Gastroesophageal sphincter (tissue), 4 donors: ENCODE measurements at regions not wholly inside any gene's neighbourhood (a gene's known extent, or its start where the extent isn't known, plus 50 kb on each side); places are given as distances from the start of the nearest gene placed in this dataset.

Experiments
- ATAC-seq: fragments of 150-250 bp; one replicate; pipeline ENCODE4 v1.9.1; 2016; ENCODE audit warnings: mild to moderate bottlenecking, moderate library complexity
- H3K27ac ChIP-seq, 4 donors: fragments of 200-600 bp; sonication (generic) in 3 of 4; 1 replicate in 3 of 4; 2 replicates in 1 of 4; pipeline ENCODE4 v1.5.1; 2016 to 2019
- H3K27me3 ChIP-seq: fragments of 200-600 bp; sonication (generic); one replicate; pipeline ENCODE4 v1.5.1; 2019
- H3K36me3 ChIP-seq, 2 donors: fragments of 200-600 bp; sonication (generic); one replicate each; pipeline ENCODE4 v1.5.1; 2019; ENCODE audit warnings: control low read depth in 1 of 2
- H3K4me1 ChIP-seq, 3 donors: fragments of 200-600 bp; sonication (generic); 1 replicate in 2 of 3; 2 replicates in 1 of 3; pipeline ENCODE4 v1.5.1; 2016 to 2019; ENCODE audit warnings: control low read depth in 2 of 3
- H3K4me3 ChIP-seq, 2 donors: fragments of 200-600 bp; sonication (generic); one replicate each; pipeline ENCODE4 v1.5.1; 2019; ENCODE audit warnings: mild to moderate bottlenecking in 1 of 2, moderate library complexity in 1 of 2
- H3K9me3 ChIP-seq, 3 donors: fragments of 200-600 bp; sonication (generic); one replicate each; pipeline ENCODE4 v1.5.1; 2017 to 2019; ENCODE audit warnings: control low read depth in 2 of 3
- EP300 ChIP-seq: sonication (generic); formaldehyde crosslinking; IDR thresholded peaks from one replicate; pipeline ENCODE4 v1.6.1; 2017; ENCODE audit warnings: antibody characterized with exemption, mild to moderate bottlenecking
- POLR2A ChIP-seq, 2 donors: fragments of 450-650 bp; IDR thresholded peaks; one replicate each; pipeline ENCODE4 v1.6.1; 2017; ENCODE audit warnings: antibody characterized with exemption in 2 of 2, mild to moderate bottlenecking in 2 of 2, moderate library complexity in 1 of 2
- POLR2AphosphoS5 ChIP-seq: sonication (generic); formaldehyde crosslinking; IDR thresholded peaks from one replicate; pipeline ENCODE4 v1.6.1; 2017; ENCODE audit warnings: antibody characterized with exemption
- WGBS, 2 donors: methylation state at CpG; one replicate each; pipeline ENCODE4 v1.1.5; 2018; ENCODE audit warnings: low coverage in 1 of 2; 5-methylcytosine and 5-hydroxymethylcytosine counted together
- TF ChIP-seq, protein P1 (sequence below), 4 experiments: fragments of 200-600 bp in 2 of 4; fragments of 450-650 bp in 2 of 4; sonication (generic) in 1 of 4; IDR thresholded peaks; one replicate each; pipeline ENCODE4 v1.5.1; 2017 to 2019; ENCODE audit warnings: antibody characterized with exemption in 4 of 4, mild to moderate bottlenecking in 2 of 4, moderate library complexity in 2 of 4

DNA sequence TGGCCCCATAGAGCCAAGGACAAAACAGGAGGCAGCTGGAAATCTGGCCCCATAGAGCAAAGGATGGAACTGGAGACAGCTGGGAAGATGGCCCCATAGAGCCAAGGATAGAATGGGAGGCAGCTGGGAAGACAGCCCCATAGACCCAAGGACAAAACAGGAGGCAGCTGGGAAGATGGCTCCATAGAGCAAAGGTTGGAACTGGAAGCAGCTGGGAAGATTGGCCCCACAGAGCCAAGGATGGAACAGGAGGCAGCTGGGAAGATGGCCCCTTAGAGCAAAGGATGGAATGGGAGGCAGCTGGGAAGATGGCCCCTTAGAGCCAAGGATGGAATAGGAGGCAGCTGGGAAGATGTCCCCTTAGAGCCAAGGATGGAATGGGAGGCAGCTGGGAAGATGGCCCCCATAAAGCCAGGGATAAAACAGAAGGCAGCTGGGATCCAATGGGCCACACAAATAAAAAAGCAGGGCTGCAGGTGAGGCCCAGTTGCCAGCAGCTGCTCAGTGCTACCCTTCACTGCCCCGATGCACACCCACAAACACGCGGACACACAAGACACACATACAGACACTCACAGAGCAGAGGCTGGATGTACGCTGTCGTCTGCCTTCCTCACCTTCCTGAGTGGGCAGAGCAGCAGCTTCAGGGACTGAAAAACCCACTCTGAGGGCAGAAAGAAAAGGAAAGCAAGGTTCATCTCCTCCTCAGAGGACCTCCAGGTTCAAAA, 505.4 kb upstream of the MYT1L start:
- TF ChIP-seq, protein P1, sequence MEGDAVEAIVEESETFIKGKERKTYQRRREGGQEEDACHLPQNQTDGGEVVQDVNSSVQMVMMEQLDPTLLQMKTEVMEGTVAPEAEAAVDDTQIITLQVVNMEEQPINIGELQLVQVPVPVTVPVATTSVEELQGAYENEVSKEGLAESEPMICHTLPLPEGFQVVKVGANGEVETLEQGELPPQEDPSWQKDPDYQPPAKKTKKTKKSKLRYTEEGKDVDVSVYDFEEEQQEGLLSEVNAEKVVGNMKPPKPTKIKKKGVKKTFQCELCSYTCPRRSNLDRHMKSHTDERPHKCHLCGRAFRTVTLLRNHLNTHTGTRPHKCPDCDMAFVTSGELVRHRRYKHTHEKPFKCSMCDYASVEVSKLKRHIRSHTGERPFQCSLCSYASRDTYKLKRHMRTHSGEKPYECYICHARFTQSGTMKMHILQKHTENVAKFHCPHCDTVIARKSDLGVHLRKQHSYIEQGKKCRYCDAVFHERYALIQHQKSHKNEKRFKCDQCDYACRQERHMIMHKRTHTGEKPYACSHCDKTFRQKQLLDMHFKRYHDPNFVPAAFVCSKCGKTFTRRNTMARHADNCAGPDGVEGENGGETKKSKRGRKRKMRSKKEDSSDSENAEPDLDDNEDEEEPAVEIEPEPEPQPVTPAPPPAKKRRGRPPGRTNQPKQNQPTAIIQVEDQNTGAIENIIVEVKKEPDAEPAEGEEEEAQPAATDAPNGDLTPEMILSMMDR (IDR thresholded peaks at IDR 0.05), result no peak
- no peak for ATAC-seq
- H3K4me3 ChIP-seq, result no peak overlapping the region
- no peak overlapping the region for H3K27ac ChIP-seq
- no peaks in the 10 kb centered on the region for H3K4me1 ChIP-seq
- no peaks in the 10 kb centered on the region for H3K36me3 ChIP-seq
- H3K9me3 ChIP-seq, result no peaks in the 10 kb centered on the region
- 69 to 100% methylated on average over 1 to 2 of the region's 5 CpGs for WGBS, 2 donors
- H3K27me3 ChIP-seq, result no peaks in the 10 kb centered on the region

DNA sequence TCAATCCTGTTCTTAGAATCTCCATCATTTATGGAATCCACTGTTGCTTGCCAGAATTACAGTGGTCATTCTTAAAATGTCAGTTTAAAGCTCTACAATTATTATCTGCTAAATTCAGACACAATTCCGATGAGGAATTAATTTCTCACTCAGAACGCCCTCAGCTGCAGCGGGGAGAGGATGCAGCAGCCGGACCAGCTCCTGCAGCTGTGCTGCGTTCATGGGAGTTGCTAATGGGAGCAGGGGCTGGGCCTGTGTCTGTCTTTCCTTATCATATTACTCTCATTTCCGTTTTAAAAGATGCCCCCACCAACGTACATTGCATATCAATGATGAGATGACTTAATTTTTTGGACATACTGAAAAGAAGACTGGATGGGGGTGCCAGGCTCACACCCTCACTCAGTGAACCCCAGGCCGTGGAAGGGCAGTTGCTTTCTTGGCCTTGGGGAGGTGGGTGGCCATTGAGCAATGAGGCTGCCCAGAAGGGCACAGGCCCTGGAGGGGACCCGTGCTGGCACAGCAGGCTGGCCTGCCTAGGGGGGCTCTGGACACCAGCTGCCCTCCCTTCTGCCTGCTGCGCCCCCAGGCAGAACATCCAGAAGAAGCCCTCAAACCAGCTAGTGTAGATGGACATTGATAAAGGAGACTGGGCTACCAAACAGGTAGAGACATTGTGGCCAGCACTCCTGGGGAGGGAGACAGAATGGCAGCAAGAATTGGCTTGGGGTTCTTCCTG, 503.6 kb upstream of the MYT1L start:
- Histone ChIP-seq H3K4me3 (no peak overlapping the region), H3K36me3 (no peaks in the 10 kb centered on the region), H3K27ac (no peak overlapping the region), H3K27me3 (no peaks in the 10 kb centered on the region), H3K4me1 (no peaks in the 10 kb centered on the region), H3K9me3 (no peaks in the 10 kb centered on the region)
- ATAC-seq, result no peak
- 52 to 82% methylated on average over 3 to 6 of the region's 10 CpGs for WGBS, 2 donors
- TF ChIP-seq, protein P1 (IDR thresholded peaks at IDR 0.05), result no peak
- no peak for TF ChIP-seq POLR2A (IDR thresholded peaks at IDR 0.05)
- TF ChIP-seq POLR2AphosphoS5, result no peak
- no peak for TF ChIP-seq EP300

DNA sequence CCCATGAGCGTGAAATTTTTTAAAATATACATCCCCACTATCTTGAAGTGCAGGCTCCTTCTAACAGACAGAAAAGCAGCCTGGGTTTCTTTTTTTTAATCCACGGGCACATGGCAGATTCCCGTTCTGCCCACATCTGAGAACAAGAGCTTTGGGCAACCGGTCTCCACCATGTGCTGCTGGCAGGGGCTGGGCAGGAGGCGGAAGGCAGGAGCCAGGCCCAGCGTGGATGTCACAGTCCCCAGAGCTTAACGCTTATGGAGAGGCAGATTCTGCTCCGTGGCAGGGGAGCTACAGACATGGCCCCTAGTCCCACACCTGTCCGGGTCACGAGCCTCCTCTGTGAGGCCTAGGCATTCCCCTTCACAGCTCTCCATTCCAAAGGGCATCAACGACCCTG, 503.0 kb upstream of the MYT1L start:
- H3K36me3 ChIP-seq, result no peaks in the 10 kb centered on the region
- no peaks in the 10 kb centered on the region for H3K9me3 ChIP-seq
- no peak for ATAC-seq
- 69 to 93% methylated on average over 6 to 7 of the region's 11 CpGs for WGBS, 2 donors
- H3K4me3 ChIP-seq, result no peak overlapping the region
- H3K4me1 ChIP-seq, result no peaks in the 10 kb centered on the region
- H3K27me3 ChIP-seq, result no peaks in the 10 kb centered on the region
- no peak overlapping the region for H3K27ac ChIP-seq
- TF ChIP-seq, protein P1 (IDR thresholded peaks at IDR 0.05), result no peak
- TF ChIP-seq POLR2AphosphoS5 (no peak), POLR2A (IDR thresholded peaks at IDR 0.05) (no peak), EP300 (no peak)

DNA sequence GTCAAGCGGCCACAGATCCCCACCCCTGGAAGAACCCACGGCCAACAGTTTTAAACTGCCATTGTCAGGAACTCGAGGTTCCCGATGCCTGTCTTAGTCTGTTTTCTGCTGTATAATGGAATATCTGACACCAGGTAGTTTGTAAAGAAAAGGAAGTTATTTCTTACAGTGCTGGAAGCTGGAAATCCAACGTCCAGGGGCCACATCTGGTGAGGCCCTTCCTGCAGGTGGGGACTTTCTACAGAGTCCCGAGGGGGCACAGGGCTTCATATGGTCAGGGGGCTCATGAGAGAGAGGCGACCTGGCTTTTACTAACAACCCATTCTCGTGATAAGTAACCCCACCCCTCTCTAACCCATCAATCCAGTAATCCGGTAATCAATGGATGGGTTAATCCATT, 501.6 kb upstream of the MYT1L start:
- Histone ChIP-seq H3K27ac (no peak overlapping the region), H3K4me3 (no peak overlapping the region), H3K36me3 (no peaks in the 10 kb centered on the region), H3K9me3 (no peaks in the 10 kb centered on the region), H3K4me1 (no peaks in the 10 kb centered on the region), H3K27me3 (no peaks in the 10 kb centered on the region)
- 86 to 89% methylated on average over 2 to 3 of the region's 9 CpGs for WGBS, 2 donors
- ATAC-seq, result no peak
- TF ChIP-seq EP300 (no peak), POLR2AphosphoS5 (no peak), POLR2A (IDR thresholded peaks at IDR 0.05) (no peak)
- TF ChIP-seq, protein P1 (IDR thresholded peaks at IDR 0.05), result no peak

DNA sequence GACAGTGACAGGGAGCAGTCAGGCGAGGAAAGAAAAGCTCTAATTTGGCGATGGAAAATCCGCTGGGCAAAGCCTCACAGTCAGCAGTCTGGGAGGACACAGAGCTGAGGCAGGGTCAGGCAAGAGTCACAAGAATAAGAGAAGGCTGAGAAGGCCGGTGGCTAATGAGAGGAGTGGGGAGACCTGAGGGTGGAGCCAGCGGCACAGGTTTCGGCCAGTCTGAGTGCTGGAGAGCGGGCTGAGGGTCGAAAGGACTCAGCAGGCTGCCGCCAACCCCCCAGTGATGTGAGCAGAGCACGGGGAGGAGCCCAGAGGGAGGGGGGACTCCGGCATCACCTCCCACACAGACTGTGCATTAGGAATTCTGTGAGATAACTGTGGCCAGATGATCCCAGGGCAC, 500.6 kb upstream of the MYT1L start:
- ATAC-seq, result no peak
- Histone ChIP-seq H3K36me3 (no peaks in the 10 kb centered on the region), H3K27ac (no peak overlapping the region), H3K9me3 (no peaks in the 10 kb centered on the region), H3K27me3 (no peaks in the 10 kb centered on the region), H3K4me3 (no peak overlapping the region), H3K4me1 (no peaks in the 10 kb centered on the region)
- no peak for TF ChIP-seq POLR2AphosphoS5
- no peak for TF ChIP-seq POLR2A (IDR thresholded peaks at IDR 0.05)
- TF ChIP-seq, protein P1 (IDR thresholded peaks at IDR 0.05), result no peak
- 33 to 42% methylated on average over 6 to 8 of the region's 11 CpGs for WGBS, 2 donors
